GM19397 (cell line): ENCODE measurements at regions not wholly inside any gene's neighbourhood (a gene's known extent, or its start where the extent isn't known, plus 50 kb on each side); places are given as distances from the start of the nearest gene placed in this dataset.
"Not testable (repeated sequence)": the region's sequence is repeated elsewhere in the genome, so short reads cannot be mapped to it uniquely, and the experiment has no call there.

Source experiments
- ATAC-seq: cut with Tn5 transposase; IDR thresholded peaks from one replicate; pipeline ENCODE4 v1.9.1; 2021; ENCODE audit warnings: mild to moderate bottlenecking, moderate library complexity; ENCODE audit not compliant: unreplicated experiment

DNA sequence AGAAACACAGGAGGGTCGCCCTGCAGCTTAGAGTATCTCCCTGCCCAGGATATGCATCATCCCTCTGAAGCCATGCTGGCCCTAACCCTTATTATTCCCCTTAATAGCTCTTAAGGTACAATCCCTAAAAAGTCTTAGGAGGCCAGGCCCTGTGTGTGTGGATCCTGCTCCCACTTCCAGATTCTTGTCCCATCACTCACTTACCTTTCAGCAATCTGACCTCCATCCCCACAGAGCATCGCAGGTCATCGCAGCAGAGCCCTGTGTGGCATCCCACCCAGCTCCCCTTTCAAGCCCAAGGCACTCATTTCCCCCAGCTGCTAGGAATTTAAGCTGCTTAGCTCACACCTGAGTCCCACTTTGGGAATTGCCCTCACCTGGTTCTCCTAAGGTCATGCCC, 223.8 kb upstream of the SMLR1 start:
- no peak for ATAC-seq

GRCh38 chr6:130604841-130605399, 222.3 kb upstream of the SMLR1 start:
- ATAC-seq: no peak

- no peak for ATAC-seq
Observed at GRCh38 chr6:130610303-130610702, 216.9 kb upstream of the SMLR1 start.

DNA sequence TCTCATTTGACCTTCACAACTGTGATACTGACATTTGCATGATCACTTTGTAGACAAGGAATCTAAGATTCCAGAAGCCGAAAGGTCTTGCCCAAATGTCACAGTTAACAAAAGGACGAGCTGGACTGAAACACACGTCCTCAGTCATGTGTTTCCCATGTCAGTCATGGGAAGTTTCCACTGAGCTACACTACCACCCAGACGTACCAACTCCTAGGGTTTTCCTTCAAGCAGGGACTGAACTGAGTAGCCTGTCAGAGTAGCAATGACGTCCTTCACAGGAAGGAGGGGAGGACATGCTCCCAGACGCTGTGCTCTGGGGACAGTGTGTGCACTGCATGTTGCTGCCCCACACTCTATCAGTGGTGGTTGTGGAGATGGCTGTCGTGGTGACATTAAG, 215.8 kb upstream of the SMLR1 start:
- ATAC-seq: no peak

DNA sequence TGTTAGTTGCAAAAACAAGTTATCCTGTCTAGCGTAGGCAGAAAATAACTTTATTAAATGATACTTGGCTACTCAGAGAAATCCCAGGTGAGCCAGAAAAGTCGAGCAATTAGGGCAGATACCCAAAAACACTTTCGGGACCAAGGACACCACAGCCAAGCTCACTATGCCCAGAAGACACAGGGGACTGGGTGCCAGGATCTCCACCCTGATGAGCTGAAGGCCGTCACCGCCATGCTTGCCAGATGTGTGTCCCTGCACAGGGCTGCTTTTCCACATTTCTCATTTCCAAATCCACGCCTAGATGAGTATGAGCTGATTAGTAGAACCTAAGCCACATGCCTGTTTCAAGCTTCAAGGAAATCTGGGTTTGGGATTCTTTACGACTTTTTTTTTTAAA, 214.0 kb upstream of the SMLR1 start:
- ATAC-seq: no peak

DNA sequence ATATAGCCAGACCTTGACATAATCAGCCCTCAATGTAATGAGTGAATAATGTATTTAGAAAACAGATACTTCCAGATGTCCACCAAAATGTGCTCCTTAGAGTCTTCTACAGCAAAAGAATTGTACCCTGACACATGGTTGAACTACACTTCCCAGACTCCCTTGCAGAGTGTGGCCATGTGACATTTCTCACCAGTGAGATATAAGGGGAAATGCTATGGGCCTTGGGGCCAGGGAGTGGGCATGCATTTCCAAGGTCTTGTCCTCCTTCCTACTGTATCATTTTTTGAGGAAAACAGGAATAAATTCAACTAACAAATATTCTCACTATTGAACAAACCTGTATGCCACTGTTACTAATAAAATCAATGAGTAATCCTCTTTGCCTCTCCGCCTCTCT, 211.4 kb upstream of the SMLR1 start:
- no peak for ATAC-seq

GRCh38 chr6:130617658-130618057, 209.5 kb upstream of the SMLR1 start:
- no peak for ATAC-seq

DNA sequence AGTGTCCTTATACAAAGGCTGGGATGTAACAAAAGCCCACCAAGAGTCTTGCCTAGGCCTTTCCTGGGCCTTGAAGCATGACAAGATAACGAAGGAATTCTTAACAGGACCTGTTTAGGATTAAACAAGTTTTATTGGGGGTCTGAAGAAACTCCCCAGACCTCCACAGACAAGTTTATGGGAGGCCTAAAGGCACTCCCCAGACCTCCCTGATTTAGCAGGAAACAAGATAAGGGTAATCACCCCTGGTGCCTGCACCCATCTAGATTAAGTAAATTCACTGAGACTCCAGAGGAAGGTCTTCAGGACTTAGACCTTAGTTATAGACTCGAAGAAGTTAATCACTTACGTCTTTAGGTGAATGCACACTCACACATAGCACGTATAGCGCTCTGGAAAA, 208.4 kb upstream of the SMLR1 start:
- ATAC-seq: not testable (repeated sequence)

DNA sequence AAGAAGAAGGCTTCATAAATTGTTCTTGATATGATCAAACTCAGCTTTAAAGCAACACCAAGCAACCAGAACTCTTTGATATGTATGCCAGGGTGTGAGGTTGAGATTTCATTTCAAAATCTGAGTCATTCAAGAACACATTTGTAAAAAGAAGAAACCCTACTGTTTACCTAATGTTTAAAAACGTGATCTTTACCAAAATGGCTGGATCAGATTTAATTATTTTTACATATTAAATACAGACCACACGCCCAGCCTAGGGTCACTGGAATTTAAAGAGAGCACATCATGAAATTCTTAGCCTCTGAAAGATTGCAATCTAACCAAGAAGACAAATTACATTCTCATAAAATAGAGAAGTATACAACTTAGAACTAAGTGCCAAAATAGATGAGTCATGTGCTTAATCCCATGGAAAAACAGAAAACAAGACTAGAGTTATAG, 206.8 kb upstream of the SMLR1 start:
- ATAC-seq: no peak

DNA sequence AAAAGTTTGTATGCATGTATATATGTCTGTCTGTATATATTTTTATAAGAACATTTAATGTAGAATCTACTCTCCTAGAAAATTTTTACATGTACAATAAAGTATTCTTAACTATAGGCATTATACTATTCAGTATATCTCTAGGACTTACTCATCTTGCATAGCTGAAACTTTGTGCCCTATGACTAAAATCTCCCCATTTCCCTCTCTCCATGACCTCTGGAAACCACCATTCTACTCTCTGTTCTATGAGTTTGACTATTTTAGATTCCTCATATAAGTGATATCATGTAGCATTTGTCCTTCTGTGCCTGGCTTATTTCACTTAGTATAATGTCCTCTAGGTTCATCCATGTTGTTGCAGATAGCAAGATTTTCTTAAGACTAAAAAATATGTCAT, 205.1 kb upstream of the SMLR1 start:
- ATAC-seq: no peak

DNA sequence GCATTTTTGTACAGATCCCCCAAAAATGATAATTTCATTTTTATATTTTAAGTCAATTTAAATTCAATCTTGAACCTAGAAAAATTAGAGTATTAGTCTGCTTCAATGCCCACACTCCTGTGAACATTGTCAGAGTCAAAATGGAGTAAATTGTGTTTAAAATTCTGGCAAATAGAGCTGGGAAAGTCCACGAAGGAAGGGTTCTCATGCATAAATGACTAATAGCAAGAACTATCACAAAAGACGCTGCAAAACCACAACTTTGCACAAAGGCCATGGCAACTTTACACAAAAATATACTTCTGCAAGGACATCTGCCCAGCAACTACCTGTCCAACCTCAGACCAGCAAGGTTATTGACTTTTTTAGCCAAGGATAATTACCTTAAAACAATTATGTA, 203.2 kb upstream of the SMLR1 start:
- ATAC-seq: no peak

GRCh38 chr6:130625825-130626527, 201.2 kb upstream of the SMLR1 start:
- ATAC-seq: peak; percentile 56

DNA sequence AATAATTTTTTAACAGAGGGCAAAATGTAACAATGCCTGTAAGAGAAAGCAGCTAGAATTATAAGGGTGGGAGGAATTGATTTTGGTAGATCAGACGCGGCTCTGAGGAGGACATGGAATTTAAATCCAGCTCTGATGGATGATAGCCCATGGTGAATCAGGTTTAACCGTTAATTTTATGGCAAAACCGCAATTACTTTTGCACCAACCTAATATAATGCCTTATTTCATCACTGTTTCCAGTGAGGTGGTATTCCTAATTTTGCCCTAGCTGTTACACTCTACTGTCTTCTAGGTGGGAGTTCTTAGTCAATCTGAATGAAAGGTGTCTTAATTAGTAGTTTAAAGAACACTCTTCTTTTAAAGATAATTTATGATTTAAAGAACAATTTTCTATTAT, 198.3 kb upstream of the SMLR1 start:
- no peak for ATAC-seq

- ATAC-seq: no peak
Observed at GRCh38 chr6:130629640-130630039, 197.6 kb upstream of the SMLR1 start.

- no peak for ATAC-seq
Observed at GRCh38 chr6:130632277-130632676, 194.9 kb upstream of the SMLR1 start.

DNA sequence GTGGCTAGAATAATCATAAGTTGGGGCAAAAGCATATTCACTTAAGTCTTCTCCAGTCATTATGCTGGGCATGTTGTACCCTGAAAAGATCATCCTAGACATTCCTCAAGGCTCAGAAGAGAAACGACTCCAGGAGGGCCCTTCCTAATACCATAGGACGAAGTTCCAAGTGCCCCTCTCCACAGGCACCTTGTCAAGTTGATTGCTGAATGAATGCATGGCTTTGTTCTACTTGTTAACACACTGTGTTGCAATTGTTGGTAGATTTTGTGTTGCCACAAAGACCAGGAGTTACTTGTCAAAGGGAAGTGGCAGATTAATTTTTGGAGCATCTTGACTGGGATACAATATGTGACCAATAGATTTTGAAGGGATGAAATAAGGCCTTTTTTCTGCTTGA, 194.3 kb upstream of the SMLR1 start:
- no peak for ATAC-seq

DNA sequence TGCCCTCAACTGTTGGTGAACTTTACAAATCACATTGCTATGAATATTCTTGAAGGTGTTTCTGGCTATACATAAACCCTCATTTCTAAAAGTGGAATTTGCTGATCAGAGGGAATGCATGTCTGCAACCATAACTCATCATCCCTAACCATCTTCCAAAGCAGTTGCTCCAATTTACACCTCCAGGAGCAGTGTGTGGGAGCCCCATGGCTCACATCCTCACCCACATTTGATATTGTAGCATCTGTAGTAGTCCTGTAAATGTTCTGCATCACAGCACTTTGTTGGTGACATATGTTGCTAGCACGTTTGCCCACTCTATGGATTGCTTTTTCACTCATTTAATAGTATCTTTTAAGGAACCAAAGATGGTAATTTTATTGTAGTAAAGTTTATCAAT, 183.8 kb upstream of the SMLR1 start:
- no peak for ATAC-seq

DNA sequence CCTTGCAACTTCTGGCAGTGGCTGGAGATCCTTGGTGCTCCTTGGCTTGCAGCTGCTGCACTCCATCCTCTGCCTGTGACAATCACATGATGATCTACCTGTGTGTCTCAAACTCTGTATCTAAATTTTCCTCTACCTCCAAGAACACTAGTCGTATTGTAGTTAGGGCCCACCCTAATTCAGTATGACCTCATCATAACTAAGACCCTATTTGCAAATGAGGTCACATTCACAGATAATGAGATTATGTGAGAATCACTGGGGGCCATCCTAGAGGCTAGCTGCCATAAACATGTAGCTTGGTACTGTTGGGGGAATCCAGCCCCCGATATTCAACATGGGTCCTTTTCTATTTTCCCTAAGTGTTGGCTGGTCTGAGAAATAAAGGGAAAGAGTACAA, 183.0 kb upstream of the SMLR1 start:
- no peak for ATAC-seq

DNA sequence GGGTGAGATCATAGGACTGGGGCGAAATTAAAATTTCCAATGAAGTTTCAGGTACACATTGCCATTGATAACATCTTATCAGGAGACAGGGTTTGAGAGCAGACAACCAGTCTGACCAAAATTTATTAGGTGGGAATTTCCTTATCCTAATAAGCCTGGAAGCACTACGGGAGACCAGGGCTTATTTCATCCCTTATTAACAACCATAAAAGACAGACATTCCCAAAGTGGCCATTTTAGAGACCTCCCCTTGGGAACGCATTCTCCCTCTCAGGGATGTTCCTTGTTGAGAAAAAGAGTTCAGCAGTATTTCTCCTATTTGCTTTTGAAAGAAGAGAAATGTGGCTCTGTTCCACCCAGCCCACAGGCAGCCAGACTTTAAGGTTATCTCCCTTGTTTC, 182.4 kb upstream of the SMLR1 start:
- not testable (repeated sequence) for ATAC-seq

DNA sequence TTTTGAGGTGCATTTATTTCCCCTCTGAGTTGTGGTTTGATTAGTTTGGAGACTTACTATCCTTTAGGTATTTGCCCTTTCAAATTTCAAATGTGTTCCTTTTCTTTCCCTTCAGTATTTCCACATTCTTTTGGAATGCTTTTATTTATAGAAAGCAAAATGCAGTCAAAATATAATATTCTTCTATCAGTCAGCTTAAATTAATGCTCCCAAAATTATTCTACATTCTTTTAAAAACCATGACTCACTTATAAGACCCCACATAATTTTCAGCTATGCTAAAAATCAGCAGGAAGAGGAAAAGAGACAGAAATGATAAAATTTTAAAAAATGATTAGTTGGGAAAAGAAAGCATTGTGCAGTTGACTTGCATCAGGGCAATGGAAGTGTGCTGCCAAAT, 180.0 kb upstream of the SMLR1 start:
- ATAC-seq: no peak

DNA sequence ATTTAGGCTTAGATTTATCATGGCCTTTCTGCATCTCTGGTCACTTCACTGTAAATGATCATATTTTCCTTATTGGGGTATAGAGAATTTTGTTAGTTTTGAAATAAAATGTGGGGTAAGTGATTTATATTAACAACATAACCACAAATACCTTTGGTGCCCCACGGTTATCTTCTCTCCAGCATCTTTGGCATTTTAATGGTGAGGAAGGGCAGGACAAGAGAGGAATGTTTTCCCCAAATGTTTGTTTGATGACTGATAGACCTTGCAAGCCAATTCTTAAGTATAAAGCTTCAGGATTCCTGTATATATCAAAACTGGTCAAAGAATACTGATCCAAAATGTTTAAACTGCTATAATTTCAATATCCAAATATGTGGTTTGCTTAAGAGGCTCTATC, 171.6 kb upstream of the SMLR1 start:
- ATAC-seq: no peak

DNA sequence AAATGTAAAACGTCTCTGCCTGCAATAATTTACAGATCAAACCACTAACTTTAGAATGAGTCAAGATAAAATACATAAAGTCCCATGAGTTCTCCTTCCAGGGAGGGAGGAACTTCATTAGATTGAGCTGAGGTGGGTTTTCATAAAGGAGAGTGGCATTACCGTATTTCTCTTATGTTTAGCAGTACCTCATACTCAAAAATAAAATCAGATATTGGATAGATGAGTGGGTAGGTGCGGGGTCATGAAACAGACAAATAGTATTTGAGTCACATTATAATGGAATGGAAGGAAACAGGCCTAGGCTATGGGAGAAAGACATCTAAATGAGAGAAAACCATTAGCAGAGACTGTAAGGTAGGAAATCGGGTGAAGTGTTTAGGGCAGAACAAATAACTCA, 166.1 kb upstream of the SMLR1 start:
- ATAC-seq: no peak

- ATAC-seq: no peak
Observed at GRCh38 chr6:130666786-130667185, 160.4 kb upstream of the SMLR1 start.
